ENCODE measurements at regions not wholly inside any gene's neighbourhood (a gene's known extent, or its start where the extent isn't known, plus 50 kb on each side); places are given as distances from the start of the nearest gene placed in this dataset.

DNA sequence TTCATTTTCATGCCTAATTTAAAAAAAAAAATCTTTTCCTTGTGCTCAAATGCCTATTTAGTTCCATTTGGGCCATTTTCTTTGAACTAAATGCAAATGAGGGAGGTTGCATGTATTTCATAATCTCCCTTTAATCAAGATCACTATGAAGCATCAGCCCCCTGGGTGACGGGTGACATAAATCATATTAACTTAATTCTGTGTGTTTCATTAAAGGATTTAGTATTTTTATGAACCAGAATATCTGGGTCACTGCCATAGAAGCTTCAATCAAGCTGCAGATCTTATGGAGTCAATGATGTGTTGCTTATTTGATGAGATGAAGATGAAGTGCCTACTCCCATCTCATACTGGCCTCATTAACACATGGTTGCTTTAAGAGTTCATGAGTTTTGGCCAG lies 301.9 kb upstream of the PRKCQ start:
- TF ChIP-seq EP300 (IDR thresholded peaks at IDR 0.05; ENCODE audit: borderline replicate concordance): no peak
- TF ChIP-seq NFIC (IDR thresholded peaks at IDR 0.05): no peak
- TF ChIP-seq TEAD4 (IDR thresholded peaks at IDR 0.05): no peak
- TF ChIP-seq, protein P1, sequence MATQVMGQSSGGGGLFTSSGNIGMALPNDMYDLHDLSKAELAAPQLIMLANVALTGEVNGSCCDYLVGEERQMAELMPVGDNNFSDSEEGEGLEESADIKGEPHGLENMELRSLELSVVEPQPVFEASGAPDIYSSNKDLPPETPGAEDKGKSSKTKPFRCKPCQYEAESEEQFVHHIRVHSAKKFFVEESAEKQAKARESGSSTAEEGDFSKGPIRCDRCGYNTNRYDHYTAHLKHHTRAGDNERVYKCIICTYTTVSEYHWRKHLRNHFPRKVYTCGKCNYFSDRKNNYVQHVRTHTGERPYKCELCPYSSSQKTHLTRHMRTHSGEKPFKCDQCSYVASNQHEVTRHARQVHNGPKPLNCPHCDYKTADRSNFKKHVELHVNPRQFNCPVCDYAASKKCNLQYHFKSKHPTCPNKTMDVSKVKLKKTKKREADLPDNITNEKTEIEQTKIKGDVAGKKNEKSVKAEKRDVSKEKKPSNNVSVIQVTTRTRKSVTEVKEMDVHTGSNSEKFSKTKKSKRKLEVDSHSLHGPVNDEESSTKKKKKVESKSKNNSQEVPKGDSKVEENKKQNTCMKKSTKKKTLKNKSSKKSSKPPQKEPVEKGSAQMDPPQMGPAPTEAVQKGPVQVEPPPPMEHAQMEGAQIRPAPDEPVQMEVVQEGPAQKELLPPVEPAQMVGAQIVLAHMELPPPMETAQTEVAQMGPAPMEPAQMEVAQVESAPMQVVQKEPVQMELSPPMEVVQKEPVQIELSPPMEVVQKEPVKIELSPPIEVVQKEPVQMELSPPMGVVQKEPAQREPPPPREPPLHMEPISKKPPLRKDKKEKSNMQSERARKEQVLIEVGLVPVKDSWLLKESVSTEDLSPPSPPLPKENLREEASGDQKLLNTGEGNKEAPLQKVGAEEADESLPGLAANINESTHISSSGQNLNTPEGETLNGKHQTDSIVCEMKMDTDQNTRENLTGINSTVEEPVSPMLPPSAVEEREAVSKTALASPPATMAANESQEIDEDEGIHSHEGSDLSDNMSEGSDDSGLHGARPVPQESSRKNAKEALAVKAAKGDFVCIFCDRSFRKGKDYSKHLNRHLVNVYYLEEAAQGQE (IDR thresholded peaks at IDR 0.05; ENCODE audit: low read depth): no peak
- no peak for TF ChIP-seq CREB1 (IDR thresholded peaks at IDR 0.05; ENCODE audit: low read depth)
- no peak for TF ChIP-seq TAF1 (IDR thresholded peaks at IDR 0.05; ENCODE audit: low read depth)
- TF ChIP-seq YY1 (IDR thresholded peaks at IDR 0.05; ENCODE audit: low read depth): no peak
- TF ChIP-seq, protein P2, sequence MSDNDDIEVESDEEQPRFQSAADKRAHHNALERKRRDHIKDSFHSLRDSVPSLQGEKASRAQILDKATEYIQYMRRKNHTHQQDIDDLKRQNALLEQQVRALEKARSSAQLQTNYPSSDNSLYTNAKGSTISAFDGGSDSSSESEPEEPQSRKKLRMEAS (IDR thresholded peaks at IDR 0.05): no peak
- no peak for TF ChIP-seq TCF12 (IDR thresholded peaks at IDR 0.05; ENCODE audit: low read depth)
- no peak for TF ChIP-seq CEBPB (IDR thresholded peaks at IDR 0.05)
- TF ChIP-seq FOXM1 (IDR thresholded peaks at IDR 0.05; ENCODE audit: borderline replicate concordance, low read depth): no peak
- no peak for TF ChIP-seq ZBTB7A (IDR thresholded peaks at IDR 0.05; ENCODE audit: low read depth)
- TF ChIP-seq, protein P3, sequence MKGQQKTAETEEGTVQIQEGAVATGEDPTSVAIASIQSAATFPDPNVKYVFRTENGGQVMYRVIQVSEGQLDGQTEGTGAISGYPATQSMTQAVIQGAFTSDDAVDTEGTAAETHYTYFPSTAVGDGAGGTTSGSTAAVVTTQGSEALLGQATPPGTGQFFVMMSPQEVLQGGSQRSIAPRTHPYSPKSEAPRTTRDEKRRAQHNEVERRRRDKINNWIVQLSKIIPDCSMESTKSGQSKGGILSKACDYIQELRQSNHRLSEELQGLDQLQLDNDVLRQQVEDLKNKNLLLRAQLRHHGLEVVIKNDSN (IDR thresholded peaks at IDR 0.05): no peak
- TF ChIP-seq RAD21 (IDR thresholded peaks at IDR 0.05; ENCODE audit: low read depth): no peak

Measured in Ishikawa (cell line).